ENCODE measurements at regions not wholly inside any gene's neighbourhood (a gene's known extent, or its start where the extent isn't known, plus 50 kb on each side); places are given as distances from the start of the nearest gene placed in this dataset.
"Not testable (repeated sequence)": the region's sequence is repeated elsewhere in the genome, so short reads cannot be mapped to it uniquely, and the experiment has no call there.

DNA sequence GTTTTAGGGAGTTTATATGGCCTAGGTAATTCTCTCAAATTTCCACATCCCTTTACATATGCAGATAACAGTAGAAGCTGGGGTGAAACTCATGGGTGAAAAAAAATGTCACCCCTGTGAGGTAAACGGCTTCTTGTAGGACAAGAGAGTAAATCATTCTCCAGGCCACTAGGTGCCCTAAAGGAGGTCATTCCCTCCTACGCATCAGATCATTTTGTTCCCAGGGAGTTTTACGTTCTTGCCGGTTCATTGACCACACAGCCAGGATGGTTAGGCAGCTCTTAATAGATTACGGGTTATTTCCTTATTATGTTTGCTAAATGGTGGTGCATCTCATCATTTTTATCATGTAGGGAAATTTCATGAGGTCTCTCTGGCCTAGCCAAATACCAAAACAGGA, 225.8 kb upstream of the NOCT start:
- H3K36me3 ChIP-seq (ENCODE audit: insufficient read depth, low read length) = no peaks in the 10 kb centered on the region
- H3K27ac ChIP-seq = no peak overlapping the region
- H3K9ac ChIP-seq (ENCODE audit: insufficient read length) = no peak overlapping the region
- TF ChIP-seq EZH2 (IDR thresholded peaks at IDR 0.05) (no peak), POLR2AphosphoS5 (IDR thresholded peaks at IDR 0.05; ENCODE audit: borderline replicate concordance, low read depth, low read length) (no peak), FOXP2 (optimal IDR thresholded peaks at IDR 0.05; ENCODE audit: control extremely low read depth, extremely low read length, insufficient read depth) (no peak)
- DNase-seq (ENCODE audit: low read depth, low spot score) = no peak
- H3K9me3 ChIP-seq (ENCODE audit: low read depth, low read length) = no peaks in the 10 kb centered on the region
- no peak overlapping the region for H3K4me3 ChIP-seq

DNA sequence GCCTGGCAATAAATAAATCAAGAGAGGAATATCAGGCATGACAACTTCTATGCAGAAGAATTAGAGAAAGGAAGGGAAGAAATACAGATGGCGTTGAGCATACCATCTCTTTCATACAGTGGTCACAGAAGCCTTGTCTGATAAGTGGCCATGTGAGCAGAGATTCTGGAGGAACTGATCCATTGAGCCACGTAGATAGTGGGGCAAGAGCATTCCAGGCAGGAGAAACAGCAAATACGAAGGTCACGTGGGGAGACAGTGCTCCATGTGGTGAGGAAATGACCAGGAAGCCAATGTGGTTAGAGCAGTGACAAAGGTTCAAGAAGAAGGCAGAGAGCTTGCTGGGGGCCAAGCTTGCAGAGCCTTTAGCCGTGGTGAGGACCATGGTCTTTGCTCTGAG, 226.7 kb upstream of the NOCT start:
- Histone ChIP-seq H3K27ac (no peak overlapping the region), H3K9me3 (ENCODE audit: low read depth, low read length) (no peaks in the 10 kb centered on the region), H3K9ac (ENCODE audit: insufficient read length) (no peak overlapping the region), H3K36me3 (ENCODE audit: insufficient read depth, low read length) (no peaks in the 10 kb centered on the region), H3K4me3 (no peak overlapping the region)
- no peak for TF ChIP-seq POLR2AphosphoS5 (IDR thresholded peaks at IDR 0.05; ENCODE audit: borderline replicate concordance, low read depth, low read length)
- TF ChIP-seq EZH2 (IDR thresholded peaks at IDR 0.05) = no peak
- TF ChIP-seq FOXP2 (optimal IDR thresholded peaks at IDR 0.05; ENCODE audit: control extremely low read depth, extremely low read length, insufficient read depth) = no peak
- no peak for DNase-seq (ENCODE audit: low read depth, low spot score)

GRCh38 chr4:138788267-138788790, 227.3 kb upstream of the NOCT start:
- no peak for DNase-seq (ENCODE audit: low read depth, low spot score)
- Histone ChIP-seq H3K9me3 (ENCODE audit: low read depth, low read length) (no peaks in the 10 kb centered on the region), H3K27ac (no peak overlapping the region), H3K36me3 (ENCODE audit: insufficient read depth, low read length) (no peaks in the 10 kb centered on the region), H3K4me3 (no peak overlapping the region), H3K9ac (ENCODE audit: insufficient read length) (no peak overlapping the region)
- TF ChIP-seq FOXP2 (optimal IDR thresholded peaks at IDR 0.05; ENCODE audit: control extremely low read depth, extremely low read length, insufficient read depth) (no peak), EZH2 (IDR thresholded peaks at IDR 0.05) (no peak), POLR2AphosphoS5 (IDR thresholded peaks at IDR 0.05; ENCODE audit: borderline replicate concordance, low read depth, low read length) (no peak)

GRCh38 chr4:138779761-138780160, 235.8 kb upstream of the NOCT start:
- H3K9me3 ChIP-seq (ENCODE audit: low read depth, low read length); H3K9ac ChIP-seq (ENCODE audit: insufficient read length); H3K27ac ChIP-seq; DNase-seq (ENCODE audit: low read depth, low spot score); H3K36me3 ChIP-seq (ENCODE audit: insufficient read depth, low read length); H3K4me3 ChIP-seq: not testable (repeated sequence)

GRCh38 chr4:138775890-138776289, 239.7 kb upstream of the NOCT start:
- Histone ChIP-seq H3K9ac (ENCODE audit: insufficient read length) (no peak overlapping the region), H3K4me3 (no peak overlapping the region), H3K9me3 (ENCODE audit: low read depth, low read length) (no peaks in the 10 kb centered on the region), H3K27ac (no peak overlapping the region), H3K36me3 (ENCODE audit: insufficient read depth, low read length) (no peaks in the 10 kb centered on the region)
- DNase-seq (ENCODE audit: low read depth, low spot score) = no peak
- TF ChIP-seq POLR2AphosphoS5 (IDR thresholded peaks at IDR 0.05; ENCODE audit: borderline replicate concordance, low read depth, low read length) (no peak), EZH2 (IDR thresholded peaks at IDR 0.05) (no peak), FOXP2 (optimal IDR thresholded peaks at IDR 0.05; ENCODE audit: control extremely low read depth, extremely low read length, insufficient read depth) (no peak)

DNA sequence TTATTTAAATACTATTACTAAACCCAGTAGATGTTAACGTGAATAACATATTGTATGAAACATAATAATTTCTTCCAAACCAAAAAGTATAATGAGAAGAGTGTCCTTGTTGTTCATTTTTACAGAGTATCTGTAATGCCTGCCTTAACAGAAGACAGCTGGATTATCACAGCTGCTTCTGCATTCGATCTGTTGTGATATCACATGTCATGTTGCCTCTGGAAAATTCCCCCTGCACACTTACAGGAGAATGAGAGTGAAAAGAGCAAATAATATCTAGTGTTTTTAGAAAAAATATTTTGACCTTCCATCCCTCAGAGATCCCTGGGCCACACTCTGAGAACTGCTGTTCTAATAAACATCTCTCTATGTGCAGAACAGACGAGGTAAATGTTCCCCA, 240.1 kb upstream of the NOCT start:
- Histone ChIP-seq H3K27ac (no peak overlapping the region), H3K4me3 (no peak overlapping the region), H3K9me3 (ENCODE audit: low read depth, low read length) (no peaks in the 10 kb centered on the region), H3K9ac (ENCODE audit: insufficient read length) (no peak overlapping the region), H3K36me3 (ENCODE audit: insufficient read depth, low read length) (no peaks in the 10 kb centered on the region)
- TF ChIP-seq POLR2AphosphoS5 (IDR thresholded peaks at IDR 0.05; ENCODE audit: borderline replicate concordance, low read depth, low read length) (no peak), EZH2 (IDR thresholded peaks at IDR 0.05) (no peak), FOXP2 (optimal IDR thresholded peaks at IDR 0.05; ENCODE audit: control extremely low read depth, extremely low read length, insufficient read depth) (no peak)
- no peak for DNase-seq (ENCODE audit: low read depth, low spot score)

- TF ChIP-seq FOXP2 (optimal IDR thresholded peaks at IDR 0.05; ENCODE audit: control extremely low read depth, extremely low read length, insufficient read depth) = no peak
- TF ChIP-seq EZH2 (IDR thresholded peaks at IDR 0.05) = no peak
- TF ChIP-seq POLR2AphosphoS5 (IDR thresholded peaks at IDR 0.05; ENCODE audit: borderline replicate concordance, low read depth, low read length) = no peak
- Histone ChIP-seq H3K36me3 (ENCODE audit: insufficient read depth, low read length) (no peaks in the 10 kb centered on the region), H3K27ac (no peak overlapping the region), H3K9me3 (ENCODE audit: low read depth, low read length) (no peaks in the 10 kb centered on the region), H3K9ac (ENCODE audit: insufficient read length) (no peak overlapping the region), H3K4me3 (no peak overlapping the region)
- DNase-seq (ENCODE audit: low read depth, low spot score) = no peak
Observed at GRCh38 chr4:138774940-138775339, 240.6 kb upstream of the NOCT start.

GRCh38 chr4:138774125-138774524, 241.5 kb upstream of the NOCT start:
- not testable (repeated sequence) for H3K9ac ChIP-seq (ENCODE audit: insufficient read length); H3K27ac ChIP-seq; H3K4me3 ChIP-seq; H3K9me3 ChIP-seq (ENCODE audit: low read depth, low read length); H3K36me3 ChIP-seq (ENCODE audit: insufficient read depth, low read length); DNase-seq (ENCODE audit: low read depth, low spot score)

GRCh38 chr4:138773321-138773720, 242.3 kb upstream of the NOCT start:
- Histone ChIP-seq H3K36me3 (ENCODE audit: insufficient read depth, low read length) (no peaks in the 10 kb centered on the region), H3K9me3 (ENCODE audit: low read depth, low read length) (no peaks in the 10 kb centered on the region), H3K27ac (no peak overlapping the region), H3K9ac (ENCODE audit: insufficient read length) (no peak overlapping the region), H3K4me3 (no peak overlapping the region)
- DNase-seq (ENCODE audit: low read depth, low spot score) = no peak
- TF ChIP-seq EZH2 (IDR thresholded peaks at IDR 0.05) (no peak), POLR2AphosphoS5 (IDR thresholded peaks at IDR 0.05; ENCODE audit: borderline replicate concordance, low read depth, low read length) (no peak), FOXP2 (optimal IDR thresholded peaks at IDR 0.05; ENCODE audit: control extremely low read depth, extremely low read length, insufficient read depth) (no peak)
